HG03108 (cell line): ENCODE measurements at regions not wholly inside any gene's neighbourhood (a gene's known extent, or its start where the extent isn't known, plus 50 kb on each side); places are given as distances from the start of the nearest gene placed in this dataset.
"Not testable (repeated sequence)": the region's sequence is repeated elsewhere in the genome, so short reads cannot be mapped to it uniquely, and the experiment has no call there.

Experiments
- ATAC-seq: cut with Tn5 transposase; IDR thresholded peaks from one replicate; pipeline ENCODE4 v1.9.1; 2021; ENCODE audit warnings: moderate library complexity; ENCODE audit not compliant: unreplicated experiment

DNA sequence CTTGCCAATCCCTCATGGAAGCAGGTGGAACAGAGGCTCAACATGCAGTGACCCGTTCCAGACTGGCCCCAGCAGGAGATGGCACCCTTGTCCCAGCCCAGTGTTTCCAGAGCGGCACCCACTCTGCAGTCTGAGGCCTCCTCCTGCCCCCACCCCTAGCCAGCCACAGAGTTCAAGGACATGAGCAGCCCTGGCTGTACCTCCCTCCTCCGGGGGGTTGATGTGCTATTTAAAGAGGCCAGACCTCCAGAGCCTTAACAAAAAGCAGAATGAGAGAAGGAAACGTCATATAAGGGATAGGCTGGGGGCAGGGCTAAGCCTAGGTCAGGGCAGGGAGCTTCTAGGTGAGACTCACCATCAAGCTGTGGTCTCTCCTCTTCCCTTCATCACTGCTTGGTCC is 115.7 kb upstream of the NANOS1 start:
- ATAC-seq: no peak

DNA sequence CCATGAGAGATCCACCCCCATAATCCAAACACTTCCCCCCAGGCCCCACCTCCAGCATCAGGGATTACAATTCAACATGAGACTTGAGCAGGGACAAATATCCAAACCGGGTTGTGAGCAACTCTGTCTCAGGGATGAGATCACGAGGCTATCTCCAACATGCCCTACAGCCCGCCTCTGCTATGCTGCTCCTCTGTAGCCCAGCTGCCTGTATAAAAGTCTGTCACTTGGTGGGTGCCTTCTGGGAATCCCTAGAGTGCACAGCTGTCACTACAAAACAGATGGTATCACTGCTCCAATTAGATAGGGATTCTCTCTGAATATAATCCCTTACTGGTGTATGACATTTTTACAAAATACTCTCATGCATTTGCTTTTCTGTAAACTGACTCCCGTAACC is 114.9 kb upstream of the NANOS1 start:
- ATAC-seq: no peak

DNA sequence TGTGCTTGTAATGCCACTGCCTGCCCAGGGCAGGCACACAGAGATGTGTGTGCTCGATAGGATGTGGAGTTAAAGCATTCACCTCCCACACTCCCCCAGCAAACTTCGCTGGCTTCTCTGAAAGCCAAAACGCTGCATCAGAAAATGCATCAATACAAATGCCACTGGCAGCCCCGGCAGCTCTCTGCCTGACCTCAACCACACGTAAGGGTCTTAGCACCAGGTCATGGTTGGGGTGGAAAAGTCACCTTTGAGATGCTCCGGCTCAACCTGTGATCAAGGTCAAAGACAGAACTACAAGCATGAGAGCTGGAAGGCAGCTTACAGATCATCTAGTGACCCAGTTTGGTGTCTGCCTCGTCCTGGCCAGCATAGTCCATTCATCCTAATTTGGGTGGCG is 114.4 kb upstream of the NANOS1 start:
- ATAC-seq: no peak

GRCh38 chr10:118916777-118917176 is 112.7 kb upstream of the NANOS1 start:
- ATAC-seq: no peak

GRCh38 chr10:118917701-118918100 is 111.8 kb upstream of the NANOS1 start:
- ATAC-seq: no peak

- no peak for ATAC-seq
Measured at GRCh38 chr10:118918116-118918515, 111.4 kb upstream of the NANOS1 start.

DNA sequence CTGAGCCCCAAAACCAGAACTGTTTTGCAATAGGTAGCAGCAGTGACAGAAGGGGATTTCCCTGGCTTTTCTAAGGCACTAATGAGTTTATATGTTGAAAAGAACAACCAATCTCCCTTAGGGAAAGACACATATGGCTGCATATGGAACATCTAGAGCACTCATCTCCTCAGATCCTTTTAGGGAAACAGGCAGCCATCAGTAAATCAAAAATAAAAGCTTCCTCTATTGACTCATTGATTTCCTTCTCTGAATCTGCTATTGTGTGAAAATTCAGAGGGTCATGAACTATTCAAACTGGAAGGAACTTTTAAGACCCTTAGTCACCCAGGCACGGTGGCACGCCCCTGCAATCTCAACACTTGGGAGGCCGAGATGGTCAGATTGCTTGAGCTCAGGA is 110.9 kb upstream of the NANOS1 start:
- no peak for ATAC-seq

DNA sequence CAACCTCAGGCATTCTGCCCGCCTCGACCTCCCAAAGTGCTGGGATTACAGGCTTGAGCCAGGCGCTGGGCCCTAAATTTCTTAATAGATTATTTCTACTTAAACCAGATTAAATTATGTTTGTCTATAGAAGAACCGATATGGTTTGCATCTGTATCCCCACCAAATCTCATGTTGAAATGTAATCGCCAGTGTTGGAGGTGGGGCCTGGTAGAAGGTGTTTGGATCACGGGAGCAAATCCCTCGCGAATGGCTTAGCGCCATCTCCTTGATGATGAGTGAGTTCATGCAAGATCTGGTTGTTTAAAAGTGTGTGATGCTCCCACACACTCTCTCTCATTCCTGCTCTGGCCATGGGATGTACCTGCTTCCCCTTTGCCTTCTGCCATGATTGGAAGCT is 109.3 kb upstream of the NANOS1 start:
- no peak for ATAC-seq

GRCh38 chr10:118922226-118922625 is 107.3 kb upstream of the NANOS1 start:
- ATAC-seq: no peak

- ATAC-seq: no peak
Measured at GRCh38 chr10:118922972-118923371, 106.5 kb upstream of the NANOS1 start.

DNA sequence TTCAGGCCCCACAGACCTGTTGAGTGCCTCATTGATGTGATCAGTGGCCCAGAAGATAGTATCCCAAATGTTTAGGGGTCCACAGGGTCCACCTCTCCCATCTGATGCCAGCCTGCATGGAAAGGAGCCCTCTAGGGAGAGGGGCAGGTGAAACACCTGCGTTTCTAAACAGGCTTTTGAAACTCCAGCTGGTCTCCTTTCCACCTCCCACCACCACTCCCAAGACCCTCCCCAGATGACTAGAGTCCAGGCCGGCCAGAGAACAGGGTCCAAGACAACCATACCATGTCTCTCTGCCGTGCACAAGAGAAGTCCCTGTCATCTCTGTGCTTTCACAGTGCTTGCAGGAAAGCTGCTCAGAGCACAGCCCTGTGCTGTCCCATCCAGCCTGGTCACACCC is 105.0 kb upstream of the NANOS1 start:
- no peak for ATAC-seq

DNA sequence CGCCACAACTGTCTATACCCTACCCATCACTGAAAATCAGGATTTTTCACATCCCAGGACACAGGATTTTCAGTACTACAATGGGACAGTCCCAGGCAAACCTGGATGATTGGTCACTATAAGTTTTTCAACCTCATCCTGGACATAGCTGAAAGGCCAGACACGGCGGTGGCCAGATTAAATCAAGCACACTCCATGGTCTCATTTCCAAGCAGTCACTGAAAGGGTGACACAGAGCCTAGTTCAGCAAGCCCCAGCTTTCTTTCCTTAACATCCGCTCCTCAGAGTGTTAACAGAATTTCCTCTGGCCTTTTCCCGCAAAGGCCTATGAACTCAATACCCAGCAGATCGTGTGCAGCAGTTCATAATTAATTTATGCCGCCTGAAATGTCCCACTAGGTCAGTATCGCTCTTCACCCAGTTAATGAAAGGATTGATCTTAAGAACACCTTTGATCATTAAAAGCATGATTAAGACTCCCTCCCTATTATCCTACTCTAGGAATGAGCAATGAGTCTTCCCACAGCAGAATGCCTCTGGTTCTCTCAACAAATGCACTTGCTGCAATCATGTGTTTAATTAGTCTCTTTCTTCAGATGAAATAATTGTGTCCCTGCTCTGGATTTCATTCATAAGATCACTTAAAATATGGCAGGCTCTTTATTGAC is 104.0 kb upstream of the NANOS1 start:
- ATAC-seq: no peak

GRCh38 chr10:118926072-118926417 is 103.5 kb upstream of the NANOS1 start:
- no peak for ATAC-seq

- no peak for ATAC-seq
Measured at GRCh38 chr10:118926441-118926840, 103.1 kb upstream of the NANOS1 start.

DNA sequence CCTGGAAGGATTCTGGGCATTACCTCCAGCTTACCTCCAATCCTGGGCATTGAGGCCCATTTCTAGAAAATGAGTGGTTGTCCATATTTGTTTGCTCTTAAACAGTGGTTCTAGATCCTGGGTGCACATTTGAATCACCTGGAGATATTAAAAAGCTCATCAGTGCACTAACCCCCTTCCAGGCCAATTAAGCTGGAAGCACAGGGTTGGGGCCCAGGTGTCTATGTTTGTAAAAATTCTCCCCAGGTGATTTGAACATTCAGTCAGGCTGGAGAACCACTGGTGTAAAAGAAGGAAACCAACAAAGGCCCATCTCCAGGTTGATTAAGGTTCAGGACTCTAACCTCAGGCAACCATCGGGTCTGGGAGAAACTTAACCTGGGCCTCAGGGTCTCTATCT is 102.6 kb upstream of the NANOS1 start:
- ATAC-seq: no peak

GRCh38 chr10:118927321-118927720 is 102.2 kb upstream of the NANOS1 start:
- no peak for ATAC-seq

- ATAC-seq: no peak
Measured at GRCh38 chr10:118930614-118931013, 98.9 kb upstream of the NANOS1 start.

DNA sequence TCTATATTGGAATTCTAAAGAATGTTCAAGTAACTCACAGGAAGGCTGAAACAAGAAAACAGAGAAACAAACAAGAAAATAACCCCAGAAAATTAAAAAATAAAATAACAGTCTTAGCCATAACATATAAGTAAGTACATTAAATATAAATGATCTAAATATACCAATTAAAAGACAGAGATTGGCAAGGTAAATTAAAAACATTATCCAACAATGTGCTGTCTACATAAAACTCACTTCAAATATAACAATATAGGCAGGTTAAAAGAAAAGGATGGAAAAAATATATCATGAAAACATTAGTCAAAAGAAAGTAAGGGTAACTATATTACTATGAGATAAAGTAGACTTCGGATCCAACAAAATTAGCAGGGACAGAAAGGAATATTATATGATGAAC is 98.1 kb upstream of the NANOS1 start:
- no peak for ATAC-seq

DNA sequence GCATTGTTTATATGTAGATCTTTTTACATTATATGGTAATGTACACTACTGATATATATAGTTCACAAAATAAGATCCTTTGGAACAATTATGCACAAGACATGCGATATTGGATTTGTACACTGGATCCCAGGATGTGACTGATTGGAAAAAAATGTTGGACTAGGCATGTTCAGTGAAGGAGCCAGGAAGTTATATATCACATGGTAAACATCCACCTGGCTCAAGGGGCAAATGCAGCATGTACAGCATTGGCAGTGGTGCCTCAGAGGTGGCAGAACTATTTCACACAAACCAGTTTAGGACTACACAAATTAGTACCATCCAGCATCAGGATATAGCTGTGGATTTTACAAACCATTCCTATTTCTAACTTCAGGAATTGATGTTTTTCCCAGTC is 97.4 kb upstream of the NANOS1 start:
- ATAC-seq: not testable (repeated sequence)

DNA sequence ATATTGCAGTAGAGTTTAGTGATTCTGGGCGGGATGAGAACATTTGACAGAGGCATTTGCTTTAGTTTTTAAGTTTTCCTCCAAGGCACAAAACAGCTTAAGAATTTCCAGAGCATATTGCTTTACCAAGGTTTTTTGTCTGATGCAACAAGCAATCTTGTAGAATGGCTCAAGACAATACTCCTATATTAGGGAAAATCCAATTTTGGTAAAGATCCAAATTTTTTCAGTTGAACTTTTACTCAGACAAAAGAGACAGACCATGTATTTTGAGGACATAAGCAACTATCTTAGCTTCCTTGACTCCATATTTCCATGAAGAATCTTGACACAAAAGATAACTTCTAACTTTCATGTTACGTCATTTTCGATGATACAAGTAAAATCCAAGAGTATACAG is 92.3 kb upstream of the NANOS1 start:
- no peak for ATAC-seq

- ATAC-seq: no peak
Measured at GRCh38 chr10:118939211-118940007, 90.1 kb upstream of the NANOS1 start.

DNA sequence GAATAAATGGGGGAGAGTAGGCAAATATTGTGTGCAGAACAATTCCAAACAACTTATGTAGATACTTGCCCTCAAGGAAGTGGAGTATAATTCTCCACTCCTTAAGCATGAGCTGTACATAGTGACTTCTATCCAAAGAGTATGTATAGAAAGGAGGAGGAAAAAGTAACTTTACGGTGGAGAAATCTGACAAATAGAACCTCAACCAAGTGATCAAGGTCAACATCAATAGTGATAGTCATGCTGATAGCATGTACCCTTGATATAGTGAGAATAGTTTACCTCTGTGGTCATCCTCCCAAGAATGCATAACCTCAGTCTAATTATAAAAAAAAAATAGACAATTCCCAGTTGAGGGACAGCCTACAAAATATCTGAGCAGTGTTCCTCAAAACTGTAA is 89.1 kb upstream of the NANOS1 start:
- no peak for ATAC-seq

DNA sequence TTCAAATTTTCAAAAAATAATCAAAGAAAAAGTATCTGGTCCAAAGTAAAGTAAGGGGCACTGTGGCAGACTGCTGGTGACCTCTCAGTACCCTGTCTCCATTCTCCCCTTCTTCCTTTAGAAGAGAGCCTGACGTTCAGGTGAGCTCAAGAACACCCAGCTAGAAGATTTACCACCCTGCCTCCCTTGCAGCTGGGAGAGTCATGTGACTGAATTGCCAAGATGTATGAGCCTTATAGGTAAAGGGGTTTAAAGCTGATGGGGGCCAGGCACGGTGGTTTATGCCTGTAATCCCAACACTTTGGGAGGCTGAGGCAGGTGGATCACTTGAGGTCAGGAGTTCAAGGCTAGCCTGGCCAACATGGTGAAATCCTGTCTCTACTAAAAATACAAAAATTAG is 86.3 kb upstream of the NANOS1 start:
- no peak for ATAC-seq
